ENCODE measurements at regions not wholly inside any gene's neighbourhood (a gene's known extent, or its start where the extent isn't known, plus 50 kb on each side); places are given as distances from the start of the nearest gene placed in this dataset.

GRCh38 chr5:109928046-109928445 lies 238.3 kb downstream of the MAN2A1 start:
- 92 to 98% methylated on average over 2 of the region's 2 CpGs for WGBS, 2 donors
- Histone ChIP-seq H3K36me3 (no peaks in the 10 kb centered on the region), H3K4me1 (no peaks in the 10 kb centered on the region), H3K4me3 (no peak overlapping the region), H3K9me3 (no peaks in the 10 kb centered on the region), H3K27me3 (no peaks in the 10 kb centered on the region), H3K27ac (no peak overlapping the region)
- TF ChIP-seq EP300 (IDR thresholded peaks at IDR 0.05) (no peak), POLR2A (IDR thresholded peaks at IDR 0.05) (no peak), POLR2AphosphoS5 (IDR thresholded peaks at IDR 0.05) (no peak), CTCF (IDR thresholded peaks at IDR 0.05) (no peak)
- ATAC-seq (ENCODE audit: low FRiP score in 2 of 2) (no peak), DNase-seq (no peak)

DNA sequence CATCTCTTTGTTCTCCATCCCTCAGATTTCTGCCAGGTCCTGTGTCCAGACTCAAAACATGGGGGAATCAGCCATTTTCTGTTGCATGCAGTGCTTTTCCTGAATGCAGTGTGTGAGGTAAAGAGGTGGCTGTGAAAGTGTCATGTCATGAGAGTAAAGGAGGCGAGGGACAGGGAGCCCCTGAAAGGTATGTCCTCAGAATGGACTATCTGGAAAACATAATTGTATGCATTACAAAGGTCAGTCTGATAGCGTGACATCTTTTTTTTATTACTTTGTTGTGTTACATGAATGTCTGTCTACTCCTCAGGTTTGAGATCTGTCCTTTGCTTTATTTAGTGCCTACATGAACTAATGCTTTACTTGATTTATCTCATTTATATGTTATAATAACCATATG lies 239.1 kb downstream of the MAN2A1 start:
- no peak overlapping the region for H3K4me3 ChIP-seq
- H3K9me3 ChIP-seq, result no peaks in the 10 kb centered on the region
- WGBS, 2 donors, result 93 to 98% methylated on average over 2 of the region's 2 CpGs
- no peaks in the 10 kb centered on the region for H3K4me1 ChIP-seq
- no peaks in the 10 kb centered on the region for H3K27me3 ChIP-seq
- TF ChIP-seq EP300 (IDR thresholded peaks at IDR 0.05) (no peak), POLR2A (IDR thresholded peaks at IDR 0.05) (no peak), CTCF (IDR thresholded peaks at IDR 0.05) (no peak), POLR2AphosphoS5 (IDR thresholded peaks at IDR 0.05) (no peak)
- ATAC-seq (ENCODE audit: low FRiP score in 2 of 2) (no peak), DNase-seq (no peak)
- no peak overlapping the region for H3K27ac ChIP-seq
- no peaks in the 10 kb centered on the region for H3K36me3 ChIP-seq

DNA sequence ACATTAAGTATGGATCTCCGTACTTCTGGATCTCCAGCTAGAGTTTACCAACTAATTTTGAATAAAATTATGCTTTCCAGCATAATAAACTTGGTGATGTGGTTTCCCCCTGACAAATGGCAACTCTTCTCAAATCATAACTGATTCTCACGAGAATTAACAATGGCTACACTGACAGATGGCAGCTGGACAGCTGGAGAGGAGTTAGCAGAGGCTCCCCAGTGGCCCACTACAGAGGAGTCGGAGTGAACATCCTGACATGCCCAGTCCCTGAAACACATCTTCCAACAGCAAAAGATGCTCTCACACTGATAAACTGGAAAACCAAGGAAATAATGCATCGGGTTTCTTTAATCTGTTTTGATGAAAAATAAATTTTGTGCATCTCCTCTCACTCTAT lies 239.6 kb downstream of the MAN2A1 start:
- no peaks in the 10 kb centered on the region for H3K27me3 ChIP-seq
- no peak for DNase-seq
- no peak overlapping the region for H3K27ac ChIP-seq
- ATAC-seq (ENCODE audit: low FRiP score in 2 of 2), result no peak
- no peaks in the 10 kb centered on the region for H3K9me3 ChIP-seq
- no peak overlapping the region for H3K4me3 ChIP-seq
- 63 to 72% methylated on average over 4 of the region's 4 CpGs for WGBS, 2 donors
- no peaks in the 10 kb centered on the region for H3K36me3 ChIP-seq
- TF ChIP-seq POLR2AphosphoS5 (IDR thresholded peaks at IDR 0.05) (no peak), POLR2A (IDR thresholded peaks at IDR 0.05) (no peak), EP300 (IDR thresholded peaks at IDR 0.05) (no peak), CTCF (IDR thresholded peaks at IDR 0.05) (no peak)
- H3K4me1 ChIP-seq, result no peaks in the 10 kb centered on the region

DNA sequence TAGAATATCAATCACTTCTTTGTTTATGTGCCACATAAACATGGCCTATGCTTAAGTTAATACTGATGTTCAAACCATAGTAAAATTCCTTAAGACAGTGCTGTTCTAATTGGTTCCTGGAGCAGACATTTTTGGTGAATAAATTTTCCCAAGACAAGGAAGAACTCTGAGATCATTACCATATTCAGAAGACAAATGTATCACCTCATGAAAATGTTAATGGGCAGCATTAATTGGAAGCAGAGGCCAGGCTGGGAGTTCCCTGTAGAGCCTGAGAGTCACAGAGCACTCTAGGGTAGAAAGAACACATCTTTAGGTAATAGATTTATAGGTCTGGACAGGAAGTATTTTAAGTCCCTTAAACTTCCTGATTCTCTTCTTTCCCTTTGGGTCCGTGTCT lies 240.2 kb downstream of the MAN2A1 start:
- Histone ChIP-seq H3K4me3 (no peak overlapping the region), H3K4me1 (no peaks in the 10 kb centered on the region), H3K27ac (no peak overlapping the region), H3K9me3 (no peaks in the 10 kb centered on the region), H3K36me3 (no peaks in the 10 kb centered on the region), H3K27me3 (no peaks in the 10 kb centered on the region)
- ATAC-seq (ENCODE audit: low FRiP score in 2 of 2), result no peak
- 30 to 43% methylated on average over 1 of the region's 1 CpG for WGBS, 2 donors
- DNase-seq, result no peak
- TF ChIP-seq POLR2A (IDR thresholded peaks at IDR 0.05) (no peak), EP300 (IDR thresholded peaks at IDR 0.05) (no peak)

GRCh38 chr5:109931049-109931780 lies 241.5 kb downstream of the MAN2A1 start:
- Histone ChIP-seq H3K9me3 (no peaks in the 10 kb centered on the region), H3K4me1 (no peaks in the 10 kb centered on the region), H3K4me3 (no peak overlapping the region), H3K27ac (no peak overlapping the region), H3K27me3 (no peaks in the 10 kb centered on the region), H3K36me3 (no peaks in the 10 kb centered on the region)
- TF ChIP-seq EP300 (IDR thresholded peaks at IDR 0.05) (no peak), POLR2AphosphoS5 (IDR thresholded peaks at IDR 0.05) (no peak), POLR2A (IDR thresholded peaks at IDR 0.05) (no peak), CTCF (IDR thresholded peaks at IDR 0.05) (no peak)
- ATAC-seq (ENCODE audit: low FRiP score in 2 of 2) (no peak), DNase-seq (no peak)
- 79 to 86% methylated on average over 8 of the region's 8 CpGs for WGBS, 2 donors
